NCI-H82 (cell line): ENCODE measurements at regions not wholly inside any gene's neighbourhood (a gene's known extent, or its start where the extent isn't known, plus 50 kb on each side); places are given as distances from the start of the nearest gene placed in this dataset.
A peak's percentile ranks its signal among the peaks of the same experiment; 100 is the strongest.

ENCODE experiments used
- DNase-seq: peaks from one replicate; lab custom pipeline; 2025; lab: John Stamatoyannopoulos, UW

- DNase-seq: no peak
Measured at GRCh38 chr5:114153833-114154232, 208.0 kb upstream of the KCNN2 start.

GRCh38 chr5:114166081-114166480, 195.8 kb upstream of the KCNN2 start:
- no peak for DNase-seq

GRCh38 chr5:114174131-114174530, 187.7 kb upstream of the KCNN2 start:
- DNase-seq: no peak

- DNase-seq: no peak
Measured at GRCh38 chr5:114174837-114175236, 187.0 kb upstream of the KCNN2 start.

GRCh38 chr5:114176356-114176755, 185.5 kb upstream of the KCNN2 start:
- DNase-seq: no peak

GRCh38 chr5:114179134-114179533, 182.7 kb upstream of the KCNN2 start:
- no peak for DNase-seq

- no peak for DNase-seq
Measured at GRCh38 chr5:114184006-114184405, 177.9 kb upstream of the KCNN2 start.

- no peak for DNase-seq
Measured at GRCh38 chr5:114185274-114185673, 176.6 kb upstream of the KCNN2 start.

GRCh38 chr5:114191441-114191840, 170.4 kb upstream of the KCNN2 start:
- DNase-seq: no peak

GRCh38 chr5:114192108-114192507, 169.8 kb upstream of the KCNN2 start:
- DNase-seq: no peak

GRCh38 chr5:114201332-114201731, 160.5 kb upstream of the KCNN2 start:
- DNase-seq: no peak

GRCh38 chr5:114204923-114205322, 156.9 kb upstream of the KCNN2 start:
- DNase-seq: no peak

- no peak for DNase-seq
Measured at GRCh38 chr5:114206640-114207039, 155.2 kb upstream of the KCNN2 start.

GRCh38 chr5:114207615-114208014, 154.3 kb upstream of the KCNN2 start:
- no peak for DNase-seq

- DNase-seq: no peak
Measured at GRCh38 chr5:114208120-114208519, 153.8 kb upstream of the KCNN2 start.

GRCh38 chr5:114208588-114208987, 153.3 kb upstream of the KCNN2 start:
- DNase-seq: no peak

- DNase-seq: no peak
Measured at GRCh38 chr5:114210662-114211061, 151.2 kb upstream of the KCNN2 start.

- DNase-seq: no peak
Measured at GRCh38 chr5:114221807-114222206, 140.1 kb upstream of the KCNN2 start.

GRCh38 chr5:114223866-114224265, 138.0 kb upstream of the KCNN2 start:
- peak; percentile 39 for DNase-seq

- peak; percentile 16 for DNase-seq
Measured at GRCh38 chr5:114237766-114238165, 124.1 kb upstream of the KCNN2 start.

GRCh38 chr5:114238771-114239313, 123.0 kb upstream of the KCNN2 start:
- no peak for DNase-seq

GRCh38 chr5:114243281-114243971, 118.4 kb upstream of the KCNN2 start:
- DNase-seq: no peak

- no peak for DNase-seq
Measured at GRCh38 chr5:114243972-114244317, 117.9 kb upstream of the KCNN2 start.

- DNase-seq: no peak
Measured at GRCh38 chr5:114249823-114250222, 112.0 kb upstream of the KCNN2 start.
